HG03378 (cell line): ENCODE measurements at regions not wholly inside any gene's neighbourhood (a gene's known extent, or its start where the extent isn't known, plus 50 kb on each side); places are given as distances from the start of the nearest gene placed in this dataset.

Experiments used
- ATAC-seq: cut with Tn5 transposase; IDR thresholded peaks from one replicate; pipeline ENCODE4 v1.9.1; 2021; ENCODE audit warnings: mild to moderate bottlenecking, moderate library complexity; ENCODE audit not compliant: unreplicated experiment

- no peak for ATAC-seq
Observed at GRCh38 chr7:42338916-42339540, 102.0 kb upstream of the GLI3 start.

DNA sequence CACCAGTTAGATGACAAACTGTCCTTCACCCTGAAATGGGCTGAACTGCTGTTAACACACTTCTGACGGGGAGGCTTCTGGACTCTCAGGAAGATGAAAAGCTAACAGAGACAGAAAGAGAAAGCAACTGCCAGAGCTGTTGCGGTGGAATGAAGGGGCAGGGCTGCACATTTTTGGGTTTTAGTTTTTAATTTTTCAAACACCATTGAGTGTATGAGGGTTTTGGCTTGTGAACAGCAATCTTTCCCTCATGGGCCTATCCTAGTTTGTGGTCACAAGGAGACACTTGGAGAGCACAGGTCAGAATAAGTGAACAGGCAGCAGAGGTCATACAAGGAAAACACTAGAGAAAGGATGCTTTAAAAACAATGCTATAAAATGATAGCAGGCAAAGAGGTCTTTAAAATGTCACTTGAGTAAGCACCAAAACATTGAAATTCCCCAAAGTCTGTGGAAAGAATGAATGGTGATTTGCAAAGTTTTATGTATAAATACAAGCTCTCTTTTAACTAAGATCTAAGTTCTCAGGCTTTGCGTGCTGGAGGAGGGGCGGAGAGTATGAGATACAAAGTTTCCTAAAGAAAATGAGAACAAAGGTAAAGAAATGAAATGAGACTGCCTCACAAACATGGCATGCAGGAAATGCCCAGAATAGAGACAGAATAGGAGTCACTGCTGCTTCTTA is 101.4 kb upstream of the GLI3 start:
- ATAC-seq = no peak

- ATAC-seq = no peak
Observed at GRCh38 chr7:42337225-42337905, 100.4 kb upstream of the GLI3 start.

DNA sequence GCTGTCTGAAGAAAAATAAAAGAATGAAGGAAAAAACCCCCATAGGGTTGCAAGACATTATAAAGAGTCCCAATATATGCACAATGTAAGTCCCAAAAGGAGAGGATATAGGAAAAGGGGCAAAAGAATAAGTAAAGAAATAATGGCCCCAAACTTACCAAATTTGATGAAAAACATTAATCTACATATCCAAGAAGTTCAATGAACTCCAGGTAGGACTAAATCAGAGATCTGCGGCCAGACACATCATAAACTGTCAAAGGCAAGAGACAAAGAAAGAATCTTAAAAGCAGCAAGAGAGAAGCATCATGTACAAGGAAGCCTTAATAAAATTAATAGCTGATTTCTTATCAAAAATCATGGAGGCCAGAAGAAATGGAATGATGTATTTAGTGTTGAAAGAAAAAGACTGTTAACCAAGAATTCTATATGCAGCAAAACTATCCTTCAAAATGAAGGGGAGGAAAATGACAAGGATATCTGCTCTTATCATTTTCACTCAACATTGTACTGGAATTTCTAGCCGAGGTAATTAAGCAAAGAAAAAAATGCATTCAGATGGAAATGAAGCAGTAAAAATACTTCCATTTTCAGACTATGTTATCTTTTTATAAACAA is 95.7 kb upstream of the GLI3 start:
- no peak for ATAC-seq

GRCh38 chr7:42319631-42320030 is 82.6 kb upstream of the GLI3 start:
- ATAC-seq = no peak

DNA sequence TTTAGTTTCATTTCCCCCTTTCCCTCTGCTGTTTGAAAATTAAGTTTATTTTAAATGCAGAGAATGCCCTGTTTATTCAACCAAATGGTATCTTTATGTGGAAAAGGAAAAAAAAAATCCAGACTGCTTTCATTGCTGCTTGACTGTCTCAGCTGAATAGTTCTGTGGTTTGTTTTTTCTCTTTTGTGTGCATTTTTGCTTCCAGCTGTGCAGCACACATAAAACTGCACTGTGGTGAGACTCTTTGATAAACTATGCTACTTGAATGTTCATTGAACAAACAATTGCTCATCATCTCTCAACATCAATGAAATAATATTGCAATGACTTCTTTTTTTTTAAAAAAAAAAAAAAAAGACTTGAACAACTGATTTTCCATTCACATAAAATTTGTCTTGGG is 78.6 kb upstream of the GLI3 start:
- ATAC-seq = no peak

- ATAC-seq = no peak
Observed at GRCh38 chr7:42315103-42315502, 78.1 kb upstream of the GLI3 start.

DNA sequence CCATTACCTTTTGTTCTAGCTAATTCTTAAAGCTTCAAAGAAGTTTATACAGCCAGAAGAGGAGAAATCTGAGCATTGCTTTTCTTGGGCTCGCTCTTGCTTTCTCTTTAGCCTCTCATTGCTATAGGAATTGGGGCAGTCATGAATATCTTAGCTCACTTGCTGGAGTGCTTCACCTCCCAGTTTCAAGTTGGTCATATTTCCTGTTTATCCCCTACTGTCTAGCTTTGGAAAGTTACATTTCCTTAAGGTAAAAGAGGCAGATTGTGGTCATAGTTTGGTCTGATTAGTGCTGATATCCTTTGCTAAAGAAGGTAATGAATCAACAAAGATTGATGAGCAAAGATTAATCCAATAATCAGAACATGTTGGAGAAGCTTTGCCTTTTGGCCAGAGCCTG is 77.7 kb upstream of the GLI3 start:
- no peak for ATAC-seq

DNA sequence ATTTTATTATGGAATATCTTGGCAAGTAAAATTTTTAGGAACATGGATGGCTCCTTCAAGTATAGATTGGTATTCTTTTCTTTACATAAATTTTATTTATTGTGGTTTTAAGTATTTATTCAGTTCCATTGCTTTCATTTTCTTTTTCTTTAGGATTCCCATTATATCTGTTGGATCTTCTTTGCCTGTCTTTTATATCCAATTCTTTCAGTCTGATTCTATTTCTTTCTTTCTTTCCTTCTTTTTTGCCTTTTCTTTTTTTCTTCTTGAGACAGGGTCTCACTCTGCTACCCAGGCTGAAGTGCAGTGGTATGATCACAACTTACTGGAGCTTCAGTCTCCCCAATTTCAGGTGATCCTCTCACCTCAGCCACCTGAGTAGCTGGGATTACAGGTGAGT is 74.2 kb upstream of the GLI3 start:
- ATAC-seq = no peak

GRCh38 chr7:42292991-42293521 is 56.0 kb upstream of the GLI3 start:
- no peak for ATAC-seq

GRCh38 chr7:42289473-42289872 is 52.5 kb upstream of the GLI3 start:
- ATAC-seq = no peak
